SK-N-SH (cell line): ENCODE measurements at regions not wholly inside any gene's neighbourhood (a gene's known extent, or its start where the extent isn't known, plus 50 kb on each side); places are given as distances from the start of the nearest gene placed in this dataset.
A peak's percentile ranks its signal among the peaks of the same experiment; 100 is the strongest.

Source experiments
- CTCF ChIA-PET: fragments of 300-600, 350-600 bp; formaldehyde crosslinking; extraction: SDS; loops from one replicate; lab custom pipeline; 2021; lab: Yijun Ruan, JAX
- POLR2A ChIA-PET: fragments of 350-600 bp; sonication (Branson Sonifier 250); formaldehyde crosslinking; extraction: SDS; loops from one replicate; lab custom pipeline; 2020; ENCODE audit warnings: antibody characterized with exemption, inconsistent platforms; lab: Yijun Ruan, JAX
- DNase-seq: peaks from one replicate; pipeline ENCODE4 v3.0.0; 2012
- H2AFZ ChIP-seq: fragments of 200-600 bp; sonication (generic); 2 replicates; pipeline ENCODE4 v1.8.1; 2016; ENCODE audit warnings: antibody characterized with exemption, mild to moderate bottlenecking, low read depth
- H3F3A ChIP-seq: fragments of 200-600 bp; sonication (generic); replicated peaks from 2 replicates; pipeline ENCODE3; 2016; ENCODE audit warnings: antibody characterized with exemption, mild to moderate bottlenecking; ENCODE audit not compliant: insufficient read depth
- H3K27ac ChIP-seq, 2 experiments: fragments of 200-500 bp in 1 of 2; fragments of 200-600 bp in 1 of 2; sonication (Bioruptor generic) in 1 of 2; sonication (generic), shearing (Covaris generic) in 1 of 2; 2 replicates each; pipeline versions ENCODE4 v1.5.1 to v1.6.1; 2014 to 2016; ENCODE audit warnings: low read depth in 2 of 2, inconsistent platforms in 1 of 2, low read length in 1 of 2, mild to moderate bottlenecking in 1 of 2, mixed read lengths in 1 of 2
- H3K27me3 ChIP-seq: fragments of 200-600 bp; sonication (generic), shearing (Covaris generic); 2 replicates; pipeline ENCODE4 v1.6.1; 2016; ENCODE audit warnings: mixed run types; ENCODE audit not compliant: insufficient read depth
- H3K36me3 ChIP-seq, 2 experiments: fragments of 200-500 bp in 1 of 2; fragments of 200-600 bp in 1 of 2; sonication (Bioruptor generic) in 1 of 2; sonication (generic) in 1 of 2; replicated peaks in 1 of 2; 2 replicates each; pipeline versions ENCODE3 to v1.5.1; 2014 to 2016; ENCODE audit warnings: low read length in 1 of 2, mild to moderate bottlenecking in 1 of 2; ENCODE audit not compliant: insufficient read depth in 2 of 2, control insufficient read depth in 1 of 2
- H3K4me1 ChIP-seq, 2 experiments: fragments of 200-500 bp in 1 of 2; fragments of 200-600 bp in 1 of 2; sonication (Bioruptor generic) in 1 of 2; sonication (generic), shearing (Covaris generic) in 1 of 2; 2 replicates each; pipeline versions ENCODE4 v1.5.1 to v1.6.1; 2014 to 2016; ENCODE audit warnings: low read depth in 1 of 2, low read length in 1 of 2, mixed run types in 1 of 2; ENCODE audit not compliant: insufficient read depth in 2 of 2, control insufficient read depth in 1 of 2
- H3K4me2 ChIP-seq: fragments of 200-600 bp; sonication (generic), shearing (Covaris generic); 2 replicates; pipeline ENCODE4 v1.6.1; 2017; ENCODE audit warnings: mixed run types
- H3K4me3 ChIP-seq, 2 experiments: fragments of 200-500 bp in 1 of 2; fragments of 200-600 bp in 1 of 2; sonication (Bioruptor generic) in 1 of 2; sonication (generic), shearing (Covaris generic) in 1 of 2; 2 replicates each; pipeline versions ENCODE4 v1.5.1 to v1.8.1; 2014 to 2016; ENCODE audit warnings: low read depth in 2 of 2, inconsistent platforms in 1 of 2, low read length in 1 of 2, mild to moderate bottlenecking in 1 of 2, mixed read lengths in 1 of 2, moderate library complexity in 1 of 2
- H3K79me2 ChIP-seq: fragments of 200-600 bp; sonication (generic); 2 replicates; pipeline ENCODE4 v1.8.1; 2017; ENCODE audit warnings: mild to moderate bottlenecking; ENCODE audit not compliant: insufficient read depth
- H3K9ac ChIP-seq: fragments of 200-600 bp; sonication (generic); 2 replicates; pipeline ENCODE4 v1.6.1; 2017; ENCODE audit warnings: mixed run types
- H3K9me2 ChIP-seq: fragments of 200-600 bp; sonication (generic); 2 replicates; pipeline ENCODE4 v1.6.1; 2017; ENCODE audit warnings: mixed run types
- H3K9me3 ChIP-seq: fragments of 200-600 bp; sonication (generic); 2 replicates; pipeline ENCODE4 v1.6.1; 2017; ENCODE audit warnings: mixed run types, mild to moderate bottlenecking, moderate library complexity
- H4K20me1 ChIP-seq: fragments of 200-600 bp; sonication (generic); 2 replicates; pipeline ENCODE4 v1.6.1; 2017; ENCODE audit warnings: mild to moderate bottlenecking, mixed run types; ENCODE audit not compliant: insufficient read depth
- CHD2 ChIP-seq: fragments of 150-350 bp; IDR thresholded peaks from 2 replicates; pipeline ENCODE4 v1.6.1; 2018; ENCODE audit warnings: low read length; ENCODE audit not compliant: partially characterized antibody
- EP300 ChIP-seq, 2 experiments: IDR thresholded peaks; 2 replicates each; pipeline versions ENCODE4 v1.4.0 to v1.6.1; 2012; ENCODE audit warnings: borderline replicate concordance in 1 of 2, low read depth in 1 of 2, low read length in 1 of 2
- FOXJ3 ChIP-seq: sonication (generic); formaldehyde crosslinking; IDR thresholded peaks from 2 replicates; pipeline ENCODE4 v1.5.1; 2020; ENCODE audit warnings: mild to moderate bottlenecking, missing genetic modification reagents
- GATA2 ChIP-seq: sonication (generic); formaldehyde crosslinking; IDR thresholded peaks from 2 replicates; pipeline ENCODE4 v1.5.0; 2020; ENCODE audit warnings: mild to moderate bottlenecking, missing genetic modification reagents
- IRF3 ChIP-seq: fragments of 150-350 bp; IDR thresholded peaks from 2 replicates; pipeline ENCODE4 v1.6.1; 2016; ENCODE audit warnings: mild to moderate bottlenecking, low read depth, low read length
- MXI1 ChIP-seq: IDR thresholded peaks from 2 replicates; pipeline ENCODE4 v1.6.1; 2012; ENCODE audit warnings: mild to moderate bottlenecking, low read depth, low read length, improper control_type of control experiment
- NFIC ChIP-seq: IDR thresholded peaks from 2 replicates; pipeline ENCODE4 v1.4.0; 2012; ENCODE audit warnings: borderline replicate concordance
- NRF1 ChIP-seq: IDR thresholded peaks from 2 replicates; pipeline ENCODE4 v1.6.1; 2012; ENCODE audit warnings: low read depth, mild to moderate bottlenecking, low read length
- RAD21 ChIP-seq: IDR thresholded peaks from 2 replicates; pipeline ENCODE4 v1.6.1; 2012; ENCODE audit warnings: mild to moderate bottlenecking, low read length
- RCOR1 ChIP-seq: fragments of 150-350 bp; IDR thresholded peaks from 2 replicates; pipeline ENCODE4 v1.6.1; 2017; ENCODE audit warnings: antibody characterized with exemption, low read length
- RFX5 ChIP-seq: IDR thresholded peaks from 2 replicates; pipeline ENCODE4 v1.6.1; 2012; ENCODE audit warnings: mild to moderate bottlenecking, improper control_type of control experiment, low read length
- RXRA ChIP-seq: IDR thresholded peaks from 2 replicates; pipeline ENCODE4 v1.4.0; 2012; ENCODE audit warnings: low read depth, mild to moderate bottlenecking, borderline replicate concordance
- SIN3A ChIP-seq: IDR thresholded peaks from 2 replicates; pipeline ENCODE4 v1.6.1; 2012; ENCODE audit warnings: low read depth, mild to moderate bottlenecking, low read length, moderate library complexity, borderline replicate concordance
- TCF12 ChIP-seq: IDR thresholded peaks from 2 replicates; pipeline ENCODE4 v1.4.0; 2012
- TEAD4 ChIP-seq: IDR thresholded peaks from 2 replicates; pipeline ENCODE4 v1.4.0; 2012; ENCODE audit warnings: mild to moderate bottlenecking, borderline replicate concordance; ENCODE audit not compliant: insufficient read depth
- WGBS: methylation state at CpG from one replicate; pipeline ENCODE4 v1.1.6; 2017; ENCODE audit warnings: low lambda C conversion rate; 5-methylcytosine and 5-hydroxymethylcytosine counted together
- TF ChIP-seq, protein P1 (sequence below): IDR thresholded peaks from 2 replicates; pipeline ENCODE4; 2012

- H3K79me2 ChIP-seq = no peaks in the 10 kb centered on the region
- H2AFZ ChIP-seq = no peak overlapping the region
- DNase-seq = peak; percentile 89
- H3K27ac ChIP-seq = peak overlapping the region in 1 of 2 experiments; percentile 6; a peak in 1 of 4 replicates
- H3K4me3 ChIP-seq = no peak overlapping the region
- no peaks in the 10 kb centered on the region for H4K20me1 ChIP-seq
- no peaks in the 10 kb centered on the region for H3K9me2 ChIP-seq
- H3K27me3 ChIP-seq = no peaks in the 10 kb centered on the region
- TF ChIP-seq RFX5 (0 out of 2 replicates have a peak, but pooled peaks have one; percentile 11), IRF3 (no peak), EP300 (IDR thresholded peaks at IDR 0.05; ENCODE audit: borderline replicate concordance in 1 of 2, low read depth in 1 of 2, low read length in 1 of 2) (peak; percentile 34 to 88; a peak in 3 of 4 replicates), NRF1 (no peak), CHD2 (peak; percentile 77), TEAD4 (peak; percentile 40; the same call in 1 of the 2 replicates), MXI1 (peak; percentile 73), FOXJ3 (CRISPR knock-in tag) (peak; percentile 91), RAD21 (peak; percentile 13; the same call in 1 of the 2 replicates), RCOR1 (peak; percentile 98), GATA2 (CRISPR knock-in tag) (peak; percentile 98), RXRA (peak; percentile 19; the same call in 1 of the 2 replicates), SIN3A (no peak), TCF12 (peak; percentile 90), NFIC (peak; percentile 98)
- TF ChIP-seq, protein P1, sequence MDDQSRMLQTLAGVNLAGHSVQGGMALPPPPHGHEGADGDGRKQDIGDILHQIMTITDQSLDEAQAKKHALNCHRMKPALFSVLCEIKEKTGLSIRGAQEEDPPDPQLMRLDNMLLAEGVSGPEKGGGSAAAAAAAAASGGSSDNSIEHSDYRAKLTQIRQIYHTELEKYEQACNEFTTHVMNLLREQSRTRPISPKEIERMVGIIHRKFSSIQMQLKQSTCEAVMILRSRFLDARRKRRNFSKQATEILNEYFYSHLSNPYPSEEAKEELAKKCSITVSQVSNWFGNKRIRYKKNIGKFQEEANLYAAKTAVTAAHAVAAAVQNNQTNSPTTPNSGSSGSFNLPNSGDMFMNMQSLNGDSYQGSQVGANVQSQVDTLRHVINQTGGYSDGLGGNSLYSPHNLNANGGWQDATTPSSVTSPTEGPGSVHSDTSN = peak; percentile 51; the same call in 1 of the 2 replicates
- peaks cover 0 to 4% of the 10 kb centered on the region in 2 experiments; a peak in 2 of 4 replicates for H3K4me1 ChIP-seq
- no peaks in the 10 kb centered on the region for H3K9me3 ChIP-seq
- WGBS = 3% methylated on average over 7 of the region's 7 CpGs
- H3F3A ChIP-seq = no peaks in the 10 kb centered on the region
- no peaks in the 10 kb centered on the region for H3K36me3 ChIP-seq
- ChIA-PET CTCF (interaction anchor here (0.7 to 2.6 kb wide), 9 partner anchors 9 to 948 kb away, joined by 3 to 20 read pairs (median 3); no protein-coding TSS in a partner anchor), POLR2A (interaction anchor here (0.9 to 2.6 kb wide), 2 partner anchors 18 to 92 kb away, joined by 5 to 21 read pairs; partner anchors contain the start of gene CPLX2)
- H3K9ac ChIP-seq = no peak overlapping the region
- no peak overlapping the region for H3K4me2 ChIP-seq
Observed at GRCh38 chr5:175778951-175779503, 92.4 kb upstream of the CPLX2 start.
